Vagina (tissue), 2 donors: ENCODE measurements at regions not wholly inside any gene's neighbourhood (a gene's known extent, or its start where the extent isn't known, plus 50 kb on each side); places are given as distances from the start of the nearest gene placed in this dataset.

ENCODE experiments used
- DNase-seq, 2 donors: peaks; one replicate each; pipeline ENCODE4 v3.0.0-alpha.2; 2017; ENCODE audit errors: extremely low spot score in 2 of 2
- H3K27ac ChIP-seq: fragments of 200-600 bp; sonication (generic); one replicate; pipeline ENCODE4 v1.5.1; 2019
- H3K27me3 ChIP-seq: fragments of 200-600 bp; sonication (generic); one replicate; pipeline ENCODE4 v1.5.1; 2019
- H3K36me3 ChIP-seq, 2 donors: fragments of 200-600 bp; sonication (generic); one replicate each; pipeline ENCODE4 v1.5.1; 2017 to 2019
- H3K4me1 ChIP-seq: fragments of 200-600 bp; sonication (generic); one replicate; pipeline ENCODE4 v1.5.1; 2019
- H3K4me3 ChIP-seq, 2 donors: fragments of 200-600 bp; sonication (generic); 1 replicate in 1 of 2; 2 replicates in 1 of 2; pipeline ENCODE4 v1.5.1; 2016 to 2019
- H3K9me3 ChIP-seq: fragments of 200-600 bp; sonication (generic); one replicate; pipeline ENCODE4 v1.5.1; 2019
- POLR2A ChIP-seq, 2 donors: fragments of 450-650 bp; IDR thresholded peaks; one replicate each; pipeline ENCODE4 v1.6.1; 2017; ENCODE audit warnings: antibody characterized with exemption in 2 of 2, mild to moderate bottlenecking in 2 of 2, moderate library complexity in 2 of 2
- POLR2AphosphoS5 ChIP-seq, 2 donors: sonication (generic); formaldehyde crosslinking; IDR thresholded peaks; one replicate each; pipeline ENCODE4 v1.9.0; 2017; ENCODE audit warnings: antibody characterized with exemption in 2 of 2, mild to moderate bottlenecking in 2 of 2, low read depth in 1 of 2; ENCODE audit not compliant: insufficient read depth in 1 of 2
- intact Hi-C: fragments of 100-400 bp; cut with DNase I; formaldehyde crosslinking; loops from one replicate; pipeline ENCODE4 v1.15.1; 2023
- TF ChIP-seq, protein P1 (sequence below), 3 experiments: fragments of 450-650 bp in 2 of 3; fragments of 200-600 bp in 1 of 3; sonication (generic) in 1 of 3; IDR thresholded peaks; one replicate each; pipeline ENCODE4 v1.5.1; 2017 to 2019; ENCODE audit warnings: antibody characterized with exemption in 3 of 3, mild to moderate bottlenecking in 2 of 3, moderate library complexity in 2 of 3

DNA sequence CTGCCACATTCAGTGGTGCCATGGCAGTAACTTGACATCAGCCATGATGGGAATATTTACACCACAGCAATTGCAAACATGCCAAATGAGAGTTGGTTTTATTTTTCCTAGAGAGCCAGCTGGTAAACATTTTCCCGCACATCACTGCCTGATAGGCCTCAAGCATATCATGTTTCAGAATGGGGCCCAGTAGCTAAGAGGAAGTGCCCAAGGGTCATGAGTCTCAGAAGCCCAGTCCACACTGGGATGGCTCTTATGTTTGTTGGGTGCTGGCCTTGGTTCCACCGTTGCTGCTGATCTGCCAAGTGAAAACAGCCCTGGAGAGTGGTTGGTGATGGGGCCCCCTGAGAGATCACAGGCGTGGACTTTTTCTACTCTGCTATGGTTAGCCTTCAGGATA lies 64.3 kb upstream of the NAV2 start:
- Histone ChIP-seq H3K4me3 (no peak overlapping the region), H3K27ac (no peak overlapping the region), H3K27me3 (no peaks in the 10 kb centered on the region), H3K4me1 (no peaks in the 10 kb centered on the region), H3K36me3 (no peaks in the 10 kb centered on the region), H3K9me3 (no peaks in the 10 kb centered on the region)
- TF ChIP-seq POLR2A (IDR thresholded peaks at IDR 0.05): no peak
- TF ChIP-seq POLR2AphosphoS5 (IDR thresholded peaks at IDR 0.05; ENCODE audit: insufficient read depth in 1 of 2, low read depth in 1 of 2): no peak
- TF ChIP-seq, protein P1, sequence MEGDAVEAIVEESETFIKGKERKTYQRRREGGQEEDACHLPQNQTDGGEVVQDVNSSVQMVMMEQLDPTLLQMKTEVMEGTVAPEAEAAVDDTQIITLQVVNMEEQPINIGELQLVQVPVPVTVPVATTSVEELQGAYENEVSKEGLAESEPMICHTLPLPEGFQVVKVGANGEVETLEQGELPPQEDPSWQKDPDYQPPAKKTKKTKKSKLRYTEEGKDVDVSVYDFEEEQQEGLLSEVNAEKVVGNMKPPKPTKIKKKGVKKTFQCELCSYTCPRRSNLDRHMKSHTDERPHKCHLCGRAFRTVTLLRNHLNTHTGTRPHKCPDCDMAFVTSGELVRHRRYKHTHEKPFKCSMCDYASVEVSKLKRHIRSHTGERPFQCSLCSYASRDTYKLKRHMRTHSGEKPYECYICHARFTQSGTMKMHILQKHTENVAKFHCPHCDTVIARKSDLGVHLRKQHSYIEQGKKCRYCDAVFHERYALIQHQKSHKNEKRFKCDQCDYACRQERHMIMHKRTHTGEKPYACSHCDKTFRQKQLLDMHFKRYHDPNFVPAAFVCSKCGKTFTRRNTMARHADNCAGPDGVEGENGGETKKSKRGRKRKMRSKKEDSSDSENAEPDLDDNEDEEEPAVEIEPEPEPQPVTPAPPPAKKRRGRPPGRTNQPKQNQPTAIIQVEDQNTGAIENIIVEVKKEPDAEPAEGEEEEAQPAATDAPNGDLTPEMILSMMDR (IDR thresholded peaks at IDR 0.05): no peak
- intact Hi-C loops: no loop called here
- DNase-seq: no peak

DNA sequence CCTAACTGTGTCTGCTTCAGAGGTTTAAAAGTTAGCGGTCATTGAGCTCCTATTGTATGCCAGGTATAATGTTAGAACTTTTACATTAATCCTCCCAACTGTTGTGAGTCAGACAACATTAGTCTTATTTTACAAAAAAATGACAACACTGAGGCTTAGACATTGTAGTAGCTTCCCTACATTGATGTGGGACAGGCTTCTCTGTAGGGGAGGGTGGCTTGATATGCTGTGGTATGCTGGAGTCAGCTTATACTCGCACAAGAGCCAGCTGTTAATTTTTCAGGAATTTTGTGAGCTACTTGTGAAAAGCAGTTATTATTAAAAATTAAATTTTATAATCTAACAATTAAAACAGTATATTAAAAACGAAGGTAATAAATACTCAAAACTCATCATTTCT lies 64.8 kb upstream of the NAV2 start:
- Histone ChIP-seq H3K9me3 (no peaks in the 10 kb centered on the region), H3K4me1 (peaks cover under 1% of the 10 kb centered on the region), H3K27me3 (no peaks in the 10 kb centered on the region), H3K36me3 (no peaks in the 10 kb centered on the region), H3K27ac (no peak overlapping the region), H3K4me3 (no peak overlapping the region)
- TF ChIP-seq, protein P1 (IDR thresholded peaks at IDR 0.05): no peak
- TF ChIP-seq POLR2A (IDR thresholded peaks at IDR 0.05): no peak
- no peak for TF ChIP-seq POLR2AphosphoS5 (IDR thresholded peaks at IDR 0.05; ENCODE audit: insufficient read depth in 1 of 2, low read depth in 1 of 2)
- intact Hi-C loops: no loop called here
- no peak for DNase-seq

DNA sequence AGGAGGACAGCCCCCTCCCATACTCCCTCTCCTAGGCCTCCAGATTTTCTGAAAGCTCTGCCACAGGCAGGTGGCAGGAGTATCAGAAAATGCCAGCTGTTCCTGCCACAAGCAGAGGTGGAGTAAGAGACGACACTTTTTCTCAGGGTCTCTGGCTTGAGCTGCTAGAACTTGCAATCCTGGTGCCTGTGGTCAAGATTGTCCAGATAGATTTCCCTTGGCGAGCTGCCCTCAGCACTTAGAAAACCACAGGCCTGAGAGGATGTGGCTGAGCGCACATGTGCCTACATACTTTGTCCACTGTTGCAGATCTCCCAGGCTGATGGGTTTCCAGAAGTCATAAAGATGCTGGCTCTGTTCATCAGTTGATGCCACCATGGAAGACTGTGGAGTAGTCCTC lies 65.7 kb upstream of the NAV2 start:
- no peaks in the 10 kb centered on the region for H3K9me3 ChIP-seq
- H3K4me1 ChIP-seq: peaks cover 9% of the 10 kb centered on the region
- no peaks in the 10 kb centered on the region for H3K36me3 ChIP-seq
- DNase-seq: peak in 1 of 2 donors; percentile 64
- H3K4me3 ChIP-seq: no peak overlapping the region
- H3K27me3 ChIP-seq: no peaks in the 10 kb centered on the region
- no peak overlapping the region for H3K27ac ChIP-seq
- intact Hi-C loops: no loop called here
- TF ChIP-seq, protein P1 (IDR thresholded peaks at IDR 0.05): no peak
- no peak for TF ChIP-seq POLR2AphosphoS5 (IDR thresholded peaks at IDR 0.05; ENCODE audit: insufficient read depth in 1 of 2, low read depth in 1 of 2)
- no peak for TF ChIP-seq POLR2A (IDR thresholded peaks at IDR 0.05)

DNA sequence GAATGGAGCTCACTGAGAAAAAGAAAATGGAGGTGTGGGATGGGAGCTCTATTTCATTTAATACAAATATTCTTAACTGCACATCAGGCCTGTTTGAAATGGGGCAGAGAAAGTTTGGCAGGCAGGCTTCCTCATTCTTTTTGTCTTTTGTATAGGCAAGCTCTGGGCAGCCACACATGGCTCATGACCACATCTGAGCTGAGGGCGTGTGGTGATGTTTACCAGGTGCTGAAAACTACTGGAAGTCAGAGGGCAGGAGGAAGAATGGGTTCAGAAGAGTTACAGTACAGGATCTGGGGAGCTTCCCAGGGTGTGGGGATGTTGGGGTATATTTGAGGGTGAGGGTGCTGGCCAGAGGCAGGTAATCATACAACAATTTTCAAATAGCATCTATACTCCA lies 66.3 kb upstream of the NAV2 start:
- intact Hi-C loops: no loop called here
- TF ChIP-seq POLR2AphosphoS5 (IDR thresholded peaks at IDR 0.05; ENCODE audit: insufficient read depth in 1 of 2, low read depth in 1 of 2) (no peak), POLR2A (IDR thresholded peaks at IDR 0.05) (no peak)
- TF ChIP-seq, protein P1 (IDR thresholded peaks at IDR 0.05): no peak
- Histone ChIP-seq H3K4me3 (no peak overlapping the region), H3K27ac (no peak overlapping the region), H3K4me1 (peaks cover 9% of the 10 kb centered on the region), H3K9me3 (no peaks in the 10 kb centered on the region), H3K36me3 (no peaks in the 10 kb centered on the region), H3K27me3 (no peaks in the 10 kb centered on the region)
- peak in 1 of 2 donors; percentile 12 for DNase-seq

DNA sequence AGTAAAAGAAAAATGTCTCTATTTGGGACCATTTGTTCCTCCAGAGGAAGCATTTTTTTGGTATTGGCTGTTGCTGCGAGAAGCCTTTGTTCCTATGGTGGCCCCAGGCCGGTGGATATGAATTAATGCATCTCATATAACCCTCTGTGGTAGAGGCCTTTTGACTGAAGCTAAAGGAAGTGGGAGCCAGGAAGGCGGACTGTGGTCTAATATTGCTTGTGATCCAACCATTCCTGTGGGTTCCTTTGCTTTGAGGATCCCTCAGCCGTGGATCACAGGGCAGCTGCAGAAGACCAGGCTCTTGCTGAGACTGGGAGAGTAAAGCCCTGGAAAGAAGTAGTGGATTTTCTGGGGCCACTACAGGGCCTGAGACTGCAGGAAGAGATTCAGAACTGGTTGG lies 68.3 kb upstream of the NAV2 start:
- H3K9me3 ChIP-seq: no peaks in the 10 kb centered on the region
- peaks cover 9% of the 10 kb centered on the region for H3K4me1 ChIP-seq
- no peaks in the 10 kb centered on the region for H3K27me3 ChIP-seq
- no peak overlapping the region for H3K27ac ChIP-seq
- H3K36me3 ChIP-seq: no peaks in the 10 kb centered on the region
- intact Hi-C loops: no loop called here
- H3K4me3 ChIP-seq: no peak overlapping the region
- peak in 1 of 2 donors; percentile 34 for DNase-seq
- TF ChIP-seq POLR2A (IDR thresholded peaks at IDR 0.05) (no peak), POLR2AphosphoS5 (IDR thresholded peaks at IDR 0.05; ENCODE audit: insufficient read depth in 1 of 2, low read depth in 1 of 2) (no peak)
- TF ChIP-seq, protein P1 (IDR thresholded peaks at IDR 0.05): no peak
